A673 (cell line): ENCODE measurements at regions not wholly inside any gene's neighbourhood (a gene's known extent, or its start where the extent isn't known, plus 50 kb on each side); places are given as distances from the start of the nearest gene placed in this dataset.

Experiments used
- BruUV-seq: library from RNA; stranded (reverse); fragments of 400-500 nt; replicated peaks from 2 replicates; lab custom pipeline; 2021; lab: Mats Ljungman, UMichigan
- CTCF ChIA-PET: fragments of 300-600 bp; sonication (Branson Sonifier 250); formaldehyde crosslinking; loops from one replicate; lab custom pipeline; 2022; ENCODE audit warnings: antibody characterized with exemption; lab: Charles Lee
- POLR2A ChIA-PET: fragments of 300-600 bp; sonication (Branson Sonifier 250); formaldehyde crosslinking; loops from one replicate; lab custom pipeline; 2022; ENCODE audit warnings: antibody characterized with exemption; ENCODE audit not compliant: low non-redundant PET; lab: Charles Lee
- DNase-seq: peaks from one replicate; pipeline ENCODE4 v3.0.0-alpha.2; 2015; ENCODE audit warnings: low spot score
- H3K27ac ChIP-seq: fragments of 200-600 bp; sonication (generic); 2 replicates; pipeline ENCODE4 v1.5.1; 2016; ENCODE audit warnings: mixed run types, low read depth, mild to moderate bottlenecking, mixed read lengths, antibody characterized with exemption, low read length; ENCODE audit not compliant: poor library complexity, severe bottlenecking
- H3K27me3 ChIP-seq: fragments of 200-600 bp; sonication (generic); replicated peaks from 2 replicates; pipeline ENCODE4 v1.6.1; 2017; ENCODE audit warnings: mixed run types, low read depth, mild to moderate bottlenecking, mixed read lengths, antibody characterized with exemption, low read length; ENCODE audit not compliant: insufficient read depth, poor library complexity
- H3K36me3 ChIP-seq: fragments of 200-600 bp; sonication (generic); 2 replicates; pipeline ENCODE4 v1.6.1; 2016; ENCODE audit warnings: mixed run types, mild to moderate bottlenecking, mixed read lengths, antibody characterized with exemption, low read length; ENCODE audit not compliant: insufficient read depth, poor library complexity, severe bottlenecking
- H3K4me1 ChIP-seq: fragments of 200-600 bp; sonication (generic); 2 replicates; pipeline ENCODE4 v1.6.1; 2017; ENCODE audit warnings: mixed run types, mild to moderate bottlenecking, mixed read lengths, antibody characterized with exemption, low read length; ENCODE audit not compliant: insufficient read depth, poor library complexity, severe bottlenecking
- H3K4me3 ChIP-seq: fragments of 200-600 bp; sonication (generic); 2 replicates; pipeline ENCODE4 v1.5.1; 2016; ENCODE audit warnings: low read depth, mixed run types, mild to moderate bottlenecking, mixed read lengths, low read length; ENCODE audit not compliant: poor library complexity, severe bottlenecking
- H3K9me3 ChIP-seq: fragments of 200-600 bp; sonication (generic); 2 replicates; pipeline ENCODE4 v1.6.1; 2016; ENCODE audit warnings: mixed run types, low read depth, mild to moderate bottlenecking, mixed read lengths, antibody characterized with exemption, low read length; ENCODE audit not compliant: poor library complexity, severe bottlenecking
- CTCF ChIP-seq: fragments of 300-800, 200-600 bp; sonication (generic); conservative IDR thresholded peaks from 2 replicates; pipeline ENCODE4 v1.5.1; 2017; ENCODE audit warnings: low read depth, mild to moderate bottlenecking, antibody characterized with exemption, low read length, moderate library complexity, mixed read lengths
- EZH2 ChIP-seq: fragments of 200-600 bp; sonication (generic); IDR thresholded peaks from 2 replicates; pipeline ENCODE4 v1.6.1; 2017; ENCODE audit warnings: borderline replicate concordance, low read depth, mild to moderate bottlenecking, mixed read lengths, antibody characterized with exemption, low read length; ENCODE audit not compliant: poor library complexity, severe bottlenecking
- intact Hi-C: fragments of 100-400 bp; cut with micrococcal nuclease; formaldehyde crosslinking; loops from one replicate; pipeline ENCODE4 v1.10.0; 2022; ENCODE audit not compliant: unreplicated experiment

- Histone ChIP-seq H3K4me3 (no peak overlapping the region), H3K27me3 (no peaks in the 10 kb centered on the region), H3K9me3 (no peaks in the 10 kb centered on the region), H3K27ac (no peak overlapping the region), H3K4me1 (no peaks in the 10 kb centered on the region), H3K36me3 (no peaks in the 10 kb centered on the region)
- DNase-seq = no peak
- no peak for TF ChIP-seq CTCF
- TF ChIP-seq EZH2 = no peak
- intact Hi-C loops = no loop called here
- POLR2A ChIA-PET = no interaction called here
- BruUV-seq = no TSS peak
- CTCF ChIA-PET = no interaction called here
These were observed 444.9 kb upstream of the CLINT1 start for GRCh38 chr5:158303883-158304282.

- ChIA-PET POLR2A (no interaction called here), CTCF (no interaction called here)
- intact Hi-C loops = no loop called here
- no peaks in the 10 kb centered on the region for H3K27me3 ChIP-seq
- DNase-seq = no peak
- TF ChIP-seq CTCF (no peak), EZH2 (no peak)
- no peak overlapping the region for H3K4me3 ChIP-seq
- H3K36me3 ChIP-seq = no peaks in the 10 kb centered on the region
- H3K27ac ChIP-seq = no peak overlapping the region
- BruUV-seq = no TSS peak
- H3K9me3 ChIP-seq = no peaks in the 10 kb centered on the region
- no peaks in the 10 kb centered on the region for H3K4me1 ChIP-seq
These were observed 444.3 kb upstream of the CLINT1 start for GRCh38 chr5:158303275-158303674.

- Histone ChIP-seq H3K27me3 (no peaks in the 10 kb centered on the region), H3K9me3 (no peaks in the 10 kb centered on the region), H3K4me3 (no peak overlapping the region), H3K36me3 (no peaks in the 10 kb centered on the region), H3K27ac (no peak overlapping the region), H3K4me1 (no peaks in the 10 kb centered on the region)
- intact Hi-C loops = no loop called here
- TF ChIP-seq EZH2 = no peak
- CTCF ChIA-PET = no interaction called here
- POLR2A ChIA-PET = no interaction called here
- DNase-seq = no peak
- BruUV-seq = no TSS peak
These were observed 443.1 kb upstream of the CLINT1 start for GRCh38 chr5:158302029-158302428.

- TF ChIP-seq CTCF = no peak
- no peak for TF ChIP-seq EZH2
- H3K27ac ChIP-seq = no peak overlapping the region
- no peaks in the 10 kb centered on the region for H3K9me3 ChIP-seq
- no TSS peak for BruUV-seq
- H3K4me1 ChIP-seq = no peaks in the 10 kb centered on the region
- no peaks in the 10 kb centered on the region for H3K27me3 ChIP-seq
- H3K4me3 ChIP-seq = no peak overlapping the region
- intact Hi-C loops = no loop called here
- H3K36me3 ChIP-seq = no peaks in the 10 kb centered on the region
- ChIA-PET CTCF (no interaction called here), POLR2A (no interaction called here)
- no peak for DNase-seq
These were observed 442.2 kb upstream of the CLINT1 start for GRCh38 chr5:158301186-158301585.
